ENCODE measurements at regions not wholly inside any gene's neighbourhood (a gene's known extent, or its start where the extent isn't known, plus 50 kb on each side); places are given as distances from the start of the nearest gene placed in this dataset.

DNA sequence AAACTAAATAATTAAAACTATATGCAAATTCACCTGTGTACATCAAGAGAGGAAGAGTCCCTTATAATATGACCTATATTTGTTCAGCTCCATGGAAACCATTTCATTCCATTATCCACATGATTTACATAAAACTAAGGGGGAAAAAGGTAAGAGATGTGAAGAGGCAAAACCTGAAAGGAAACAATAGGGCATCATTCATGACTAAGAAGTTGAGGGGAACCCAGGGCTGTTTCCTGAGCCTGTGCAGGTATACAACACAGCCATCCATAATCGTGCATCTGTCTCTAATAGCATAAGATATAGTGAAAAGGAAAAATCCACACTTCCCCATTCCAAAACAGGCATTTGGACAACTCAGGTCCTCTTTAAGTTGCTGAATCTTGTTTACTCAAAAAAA, 151.3 kb downstream of the NR4A2 start:
- Histone ChIP-seq H4K8ac (replicated peaks; ENCODE audit: insufficient read length, low read depth, low read length) (no peak overlapping the region), H4K91ac (ENCODE audit: insufficient read length, low read depth, low read length) (no peak overlapping the region), H3K14ac (ENCODE audit: insufficient read depth, low read length) (no peak overlapping the region), H3K9ac (ENCODE audit: extremely low read depth, insufficient read length, low read length) (no peak overlapping the region), H4K5ac (ENCODE audit: insufficient read length, low read depth, low read length) (no peak overlapping the region), H3K4ac (ENCODE audit: low read depth, low read length) (no peak overlapping the region), H4K20me1 (ENCODE audit: control insufficient read depth, insufficient read depth, insufficient read length) (no peaks in the 10 kb centered on the region), H2BK120ac (ENCODE audit: low read depth, low read length, poor library complexity, severe bottlenecking) (no peak overlapping the region), H2BK12ac (ENCODE audit: insufficient read length, low read depth, low read length) (no peak overlapping the region), H3K27ac (ENCODE audit: insufficient read length, low read depth, low read length) (no peak overlapping the region), H2BK5ac (ENCODE audit: insufficient read length, low read length) (no peak overlapping the region), H3K4me1 (ENCODE audit: insufficient read depth, low read length) (no peaks in the 10 kb centered on the region), H3K9me3 (ENCODE audit: control insufficient read depth, low read depth, low read length) (no peaks in the 10 kb centered on the region), H3K4me2 (ENCODE audit: insufficient read depth, insufficient read length, low read length) (no peak overlapping the region), H3K79me2 (ENCODE audit: insufficient read depth, low read length) (no peaks in the 10 kb centered on the region), H2BK20ac (ENCODE audit: low read depth, low read length, poor library complexity, severe bottlenecking) (no peak overlapping the region), H3K23me2 (ENCODE audit: insufficient read length, low read depth, low read length, poor library complexity, severe bottlenecking) (no peaks in the 10 kb centered on the region), H3K56ac (ENCODE audit: insufficient read length, low read depth, low read length) (no peak overlapping the region), H2AFZ (ENCODE audit: low read length) (no peak overlapping the region), H3K18ac (ENCODE audit: insufficient read length, low read depth, low read length) (no peak overlapping the region), H3K27me3 (ENCODE audit: insufficient read depth, low read length) (no peaks in the 10 kb centered on the region), H3K79me1 (ENCODE audit: insufficient read depth, low read depth, low read length, poor library complexity, severe bottlenecking) (no peaks in the 10 kb centered on the region), H2BK15ac (ENCODE audit: low read depth, low read length) (no peak overlapping the region), H3T11ph (ENCODE audit: low read length) (no peak overlapping the region), H3K23ac (ENCODE audit: insufficient read length, low read depth, low read length) (no peak overlapping the region), H2AK5ac (ENCODE audit: insufficient read length, low read length) (no peak overlapping the region)
- no peaks in the 10 kb centered on the region for H3K27me3 Mint-ChIP-seq (ENCODE audit: low read depth)
- no peaks in the 10 kb centered on the region for H3K36me3 Mint-ChIP-seq (ENCODE audit: insufficient read depth in 1 of 3, low read depth in 3 of 3)
- H3K9me3 Mint-ChIP-seq: no peaks in the 10 kb centered on the region
- DNase-seq: no peak
- TF ChIP-seq, protein P1, sequence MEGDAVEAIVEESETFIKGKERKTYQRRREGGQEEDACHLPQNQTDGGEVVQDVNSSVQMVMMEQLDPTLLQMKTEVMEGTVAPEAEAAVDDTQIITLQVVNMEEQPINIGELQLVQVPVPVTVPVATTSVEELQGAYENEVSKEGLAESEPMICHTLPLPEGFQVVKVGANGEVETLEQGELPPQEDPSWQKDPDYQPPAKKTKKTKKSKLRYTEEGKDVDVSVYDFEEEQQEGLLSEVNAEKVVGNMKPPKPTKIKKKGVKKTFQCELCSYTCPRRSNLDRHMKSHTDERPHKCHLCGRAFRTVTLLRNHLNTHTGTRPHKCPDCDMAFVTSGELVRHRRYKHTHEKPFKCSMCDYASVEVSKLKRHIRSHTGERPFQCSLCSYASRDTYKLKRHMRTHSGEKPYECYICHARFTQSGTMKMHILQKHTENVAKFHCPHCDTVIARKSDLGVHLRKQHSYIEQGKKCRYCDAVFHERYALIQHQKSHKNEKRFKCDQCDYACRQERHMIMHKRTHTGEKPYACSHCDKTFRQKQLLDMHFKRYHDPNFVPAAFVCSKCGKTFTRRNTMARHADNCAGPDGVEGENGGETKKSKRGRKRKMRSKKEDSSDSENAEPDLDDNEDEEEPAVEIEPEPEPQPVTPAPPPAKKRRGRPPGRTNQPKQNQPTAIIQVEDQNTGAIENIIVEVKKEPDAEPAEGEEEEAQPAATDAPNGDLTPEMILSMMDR (conservative IDR thresholded peaks at IDR 0.05): no peak
- no peak overlapping the region for H3K27ac Mint-ChIP-seq
- WGBS (ENCODE audit: extremely low coverage, insufficient read length, low lambda C conversion rate): no CpG with 5 or more reads among the region's 1 CpG
- no peak overlapping the region for H3K4me3 Mint-ChIP-seq
- H3K4me1 Mint-ChIP-seq: peaks cover 3 to 4% of the 10 kb centered on the region in 2 experiments; a peak in 2 of 4 replicates

All from H9 (cell line).